ENCODE measurements at regions not wholly inside any gene's neighbourhood (a gene's known extent, or its start where the extent isn't known, plus 50 kb on each side); places are given as distances from the start of the nearest gene placed in this dataset.

DNA sequence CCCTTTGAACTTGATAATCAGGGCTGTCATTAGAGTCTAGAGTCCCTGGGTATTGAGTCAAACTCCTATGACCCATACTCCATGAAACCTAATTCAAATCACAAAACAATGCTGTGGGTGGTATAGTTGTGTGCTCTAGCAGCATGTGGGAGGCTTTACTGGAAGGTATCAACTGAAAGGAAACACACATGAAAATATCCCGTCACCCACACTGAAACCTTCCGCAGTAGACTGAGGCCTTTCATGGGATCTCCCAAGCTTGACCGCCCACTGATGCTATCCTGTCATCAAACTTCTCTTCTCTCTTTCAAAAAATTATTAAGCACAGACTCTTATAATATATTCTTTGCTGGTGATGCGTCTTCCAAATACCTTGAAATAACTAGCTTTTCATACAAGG, 569.1 kb upstream of the MEF2C start (continued):
- TF ChIP-seq TBP (IDR thresholded peaks at IDR 0.05; ENCODE audit: low read depth, low read length) (no peak), CREB1 (IDR thresholded peaks at IDR 0.05) (no peak), EP300 (IDR thresholded peaks at IDR 0.05; ENCODE audit: borderline replicate concordance in 1 of 2, low read depth in 2 of 2, low read length in 2 of 2) (no peak), RBBP5 (IDR thresholded peaks at IDR 0.05; ENCODE audit: borderline replicate concordance, low read depth, low read length) (no peak)
